Ovary (tissue), 3 donors: ENCODE measurements at regions not wholly inside any gene's neighbourhood (a gene's known extent, or its start where the extent isn't known, plus 50 kb on each side); places are given as distances from the start of the nearest gene placed in this dataset.

Experiments used
- CTCF ChIP-seq, 3 donors: fragments of 450-650 bp in 2 of 3; fragments of 200-600 bp in 1 of 3; IDR thresholded peaks; one replicate each; pipeline versions ENCODE4 v1.5.1 to v1.8.0; 2016 to 2022; ENCODE audit warnings: antibody characterized with exemption in 3 of 3, mild to moderate bottlenecking in 1 of 3
- EP300 ChIP-seq: sonication (generic); formaldehyde crosslinking; IDR thresholded peaks from one replicate; pipeline ENCODE4 v1.6.1; 2017; ENCODE audit warnings: antibody characterized with exemption
- POLR2A ChIP-seq: fragments of 450-650 bp; IDR thresholded peaks from one replicate; pipeline ENCODE4 v1.6.1; 2017; ENCODE audit warnings: antibody characterized with exemption, mild to moderate bottlenecking, moderate library complexity
- donor health status: DM: no; HTN: no; CAD: no.

- no peak for TF ChIP-seq POLR2A
- no peak for TF ChIP-seq CTCF (IDR thresholded peaks at IDR 0.05)
- TF ChIP-seq EP300 = no peak
Observed at GRCh38 chr5:20262896-20263295, 274.9 kb upstream of the CDH18 start.
